ENCODE measurements at regions not wholly inside any gene's neighbourhood (a gene's known extent, or its start where the extent isn't known, plus 50 kb on each side); places are given as distances from the start of the nearest gene placed in this dataset.
"Not testable (repeated sequence)": the region's sequence is repeated elsewhere in the genome, so short reads cannot be mapped to it uniquely, and the experiment has no call there.

- Mint-ChIP-seq H3K36me3 (ENCODE audit: low read depth, unreplicated experiment) (no peaks in the 10 kb centered on the region), H3K27me3 (ENCODE audit: unreplicated experiment) (no peaks in the 10 kb centered on the region), H3K9me3 (ENCODE audit: unreplicated experiment) (no peaks in the 10 kb centered on the region), H3K4me1 (ENCODE audit: unreplicated experiment) (no peaks in the 10 kb centered on the region), H3K4me3 (ENCODE audit: unreplicated experiment) (no peak overlapping the region), H3K27ac (ENCODE audit: unreplicated experiment) (no peak overlapping the region)
- DNase-seq (ENCODE audit: low spot score): no peak
- no peak for TF ChIP-seq CTCF (IDR thresholded peaks at IDR 0.05; ENCODE audit: unreplicated experiment)
Observed at GRCh38 chr5:110873773-110874437, 135.1 kb downstream of the SLC25A46 start.

- not testable (repeated sequence) for H3K27me3 Mint-ChIP-seq (ENCODE audit: unreplicated experiment); H3K27ac Mint-ChIP-seq (ENCODE audit: unreplicated experiment)
Observed at GRCh38 chr5:110875115-110875514, 136.3 kb downstream of the SLC25A46 start.

DNA sequence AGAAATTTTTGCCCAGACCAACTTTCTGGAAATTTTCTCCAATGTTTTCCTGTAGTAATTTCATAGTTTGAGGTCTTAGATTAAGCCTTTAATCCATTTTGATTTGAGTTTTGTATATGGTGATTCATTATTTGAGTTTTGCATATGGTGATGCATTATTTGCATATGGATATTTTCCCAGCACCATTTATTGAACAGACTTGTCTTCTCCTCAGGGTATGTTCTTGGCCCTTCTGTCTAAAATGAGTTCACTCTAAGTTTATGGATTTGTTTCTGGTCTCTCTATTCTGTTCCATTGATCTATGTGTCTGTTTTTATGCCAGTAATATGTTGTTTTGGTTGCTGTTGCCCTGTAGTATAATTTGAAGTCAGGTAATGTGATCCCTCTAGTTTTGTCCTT, 139.3 kb downstream of the SLC25A46 start:
- Mint-ChIP-seq H3K36me3 (ENCODE audit: low read depth, unreplicated experiment) (no peaks in the 10 kb centered on the region), H3K27me3 (ENCODE audit: unreplicated experiment) (peaks cover 3% of the 10 kb centered on the region), H3K4me3 (ENCODE audit: unreplicated experiment) (no peak overlapping the region), H3K27ac (ENCODE audit: unreplicated experiment) (no peak overlapping the region), H3K4me1 (ENCODE audit: unreplicated experiment) (no peaks in the 10 kb centered on the region), H3K9me3 (ENCODE audit: unreplicated experiment) (peaks cover 7% of the 10 kb centered on the region)
- no peak for TF ChIP-seq CTCF (IDR thresholded peaks at IDR 0.05; ENCODE audit: unreplicated experiment)
- no peak for DNase-seq (ENCODE audit: low spot score)

More at GRCh38 chr5:110875115-110875514, 136.3 kb downstream of the SLC25A46 start:
- H3K36me3 Mint-ChIP-seq (ENCODE audit: low read depth, unreplicated experiment); H3K4me1 Mint-ChIP-seq (ENCODE audit: unreplicated experiment); H3K4me3 Mint-ChIP-seq (ENCODE audit: unreplicated experiment); DNase-seq (ENCODE audit: low spot score); H3K9me3 Mint-ChIP-seq (ENCODE audit: unreplicated experiment): not testable (repeated sequence)

DNA sequence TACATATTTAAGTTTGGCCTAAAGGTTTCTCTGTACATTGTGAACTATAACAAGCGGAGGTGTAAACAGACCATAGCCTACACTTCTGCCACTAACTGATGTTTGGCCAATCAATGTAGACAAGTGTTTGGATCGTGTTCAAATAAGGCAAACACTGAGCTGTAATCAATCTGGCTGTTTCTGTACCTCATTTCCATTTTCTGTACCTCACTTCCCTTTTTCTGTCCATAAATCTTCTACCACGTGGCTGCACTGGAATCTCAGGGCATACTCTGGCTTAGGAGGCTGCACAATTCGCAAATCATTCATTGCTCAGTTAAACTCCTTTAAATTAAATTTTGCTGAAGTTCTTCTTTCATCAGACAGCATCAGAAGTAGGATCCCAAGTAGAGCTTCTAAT, 140.9 kb downstream of the SLC25A46 start:
- Mint-ChIP-seq H3K4me1 (ENCODE audit: unreplicated experiment) (no peaks in the 10 kb centered on the region), H3K36me3 (ENCODE audit: low read depth, unreplicated experiment) (no peaks in the 10 kb centered on the region), H3K4me3 (ENCODE audit: unreplicated experiment) (no peak overlapping the region), H3K27me3 (ENCODE audit: unreplicated experiment) (peaks cover 3% of the 10 kb centered on the region), H3K27ac (ENCODE audit: unreplicated experiment) (no peak overlapping the region), H3K9me3 (ENCODE audit: unreplicated experiment) (peaks cover 13% of the 10 kb centered on the region)
- DNase-seq (ENCODE audit: low spot score): no peak
- no peak for TF ChIP-seq CTCF (IDR thresholded peaks at IDR 0.05; ENCODE audit: unreplicated experiment)

- H3K4me3 Mint-ChIP-seq (ENCODE audit: unreplicated experiment): no peak overlapping the region
- H3K4me1 Mint-ChIP-seq (ENCODE audit: unreplicated experiment): no peaks in the 10 kb centered on the region
- H3K27ac Mint-ChIP-seq (ENCODE audit: unreplicated experiment): no peak overlapping the region
- H3K27me3 Mint-ChIP-seq (ENCODE audit: unreplicated experiment): peaks cover 3% of the 10 kb centered on the region
- H3K36me3 Mint-ChIP-seq (ENCODE audit: low read depth, unreplicated experiment): no peaks in the 10 kb centered on the region
- no peak for DNase-seq (ENCODE audit: low spot score)
- no peak for TF ChIP-seq CTCF (IDR thresholded peaks at IDR 0.05; ENCODE audit: unreplicated experiment)
- H3K9me3 Mint-ChIP-seq (ENCODE audit: unreplicated experiment): peaks cover 13% of the 10 kb centered on the region
Observed at GRCh38 chr5:110880413-110880812, 141.6 kb downstream of the SLC25A46 start.

Measured in endothelial cell (in vitro differentiated cells).